SK-N-SH treated with all-trans-retinoic acid at 6 μM for 48 hours (cell line): ENCODE measurements at regions not wholly inside any gene's neighbourhood (a gene's known extent, or its start where the extent isn't known, plus 50 kb on each side); places are given as distances from the start of the nearest gene placed in this dataset.

Experiments used
- BACH2 ChIP-seq: fragments of 250-450 bp; sonication (Bioruptor Pico); IDR thresholded peaks from 2 replicates; pipeline ENCODE4 v1.9.0; 2021; ENCODE audit warnings: mild to moderate bottlenecking, borderline replicate concordance
- CREB5 ChIP-seq: fragments of 250-450 bp; sonication (Bioruptor Pico); IDR thresholded peaks from 2 replicates; pipeline ENCODE4 v1.5.1; 2020; ENCODE audit warnings: low read depth, mild to moderate bottlenecking, moderate library complexity
- CSDC2 ChIP-seq: fragments of 250-450 bp; sonication (Bioruptor Pico); IDR thresholded peaks from 2 replicates; pipeline ENCODE4 v1.5.0; 2020; ENCODE audit warnings: mild to moderate bottlenecking, moderate library complexity
- OSR1 ChIP-seq: fragments of 250-450 bp; sonication (Bioruptor Pico); IDR thresholded peaks from 2 replicates; pipeline ENCODE4 v1.8.0; 2022; ENCODE audit warnings: moderate library complexity, mild to moderate bottlenecking, inconsistent platforms
- ZC3H10 ChIP-seq: fragments of 250-450 bp; sonication (Bioruptor Pico); IDR thresholded peaks from 2 replicates; pipeline ENCODE4 v1.5.1; 2021; ENCODE audit warnings: mild to moderate bottlenecking, moderate library complexity
- ZFP30 ChIP-seq: fragments of 450-650 bp; formaldehyde crosslinking; IDR thresholded peaks from 2 replicates; pipeline ENCODE4 v1.5.0; 2022; ENCODE audit warnings: mild to moderate bottlenecking, moderate library complexity
- ZNF565 ChIP-seq: fragments of 450-650 bp; formaldehyde crosslinking; conservative IDR thresholded peaks from 2 replicates; pipeline ENCODE4 v1.5.0; 2020; ENCODE audit warnings: low read depth, mild to moderate bottlenecking, moderate library complexity

GRCh38 chr12:98137278-98137677 is 378.1 kb upstream of the TMPO start:
- TF ChIP-seq ZC3H10, result no peak
- no peak for TF ChIP-seq ZFP30 (CRISPR knock-in tag)
- no peak for TF ChIP-seq CSDC2
- TF ChIP-seq OSR1, result no peak
- TF ChIP-seq CREB5 (CRISPR knock-in tag), result no peak
- no peak for TF ChIP-seq BACH2
- TF ChIP-seq ZNF565 (CRISPR knock-in tag), result no peak
